Activated naive CD4-positive, alpha-beta T cell treated with anti-CD3 and anti-CD28 coated beads, Interleukin-2, amount 10 ng/mL, durations not matched to agents 7 days and 5 days (primary cell): ENCODE measurements at regions not wholly inside any gene's neighbourhood (a gene's known extent, or its start where the extent isn't known, plus 50 kb on each side); places are given as distances from the start of the nearest gene placed in this dataset.
"Not testable (repeated sequence)": the region's sequence is repeated elsewhere in the genome, so short reads cannot be mapped to it uniquely, and the experiment has no call there.

Source experiments
- CTCF ChIA-PET: fragments of 350-600 bp; sonication (Branson Sonifier 250); formaldehyde crosslinking; loops from one replicate; lab custom pipeline; 2021; ENCODE audit warnings: antibody characterized with exemption; lab: Charles Lee
- DNase-seq: peaks from one replicate; pipeline ENCODE4 v3.0.0-alpha.2; 2020
- H3K27ac Mint-ChIP-seq: one replicate; pipeline ENCODE4 v1.8.0; 2021; ENCODE audit warnings: mild to moderate bottlenecking, moderate library complexity, mixed read lengths
- H3K27me3 Mint-ChIP-seq: one replicate; pipeline ENCODE4 v1.8.0; 2021; ENCODE audit warnings: mild to moderate bottlenecking, mixed read lengths
- H3K36me3 Mint-ChIP-seq: one replicate; pipeline ENCODE4 v1.8.0; 2021; ENCODE audit warnings: mixed read lengths
- H3K4me1 Mint-ChIP-seq: one replicate; pipeline ENCODE4 v1.8.0; 2021; ENCODE audit warnings: mixed read lengths
- H3K4me3 Mint-ChIP-seq: one replicate; pipeline ENCODE4 v1.8.0; 2021; ENCODE audit warnings: mild to moderate bottlenecking, moderate library complexity, mixed read lengths
- H3K9me3 Mint-ChIP-seq: one replicate; pipeline ENCODE4 v1.8.0; 2021; ENCODE audit warnings: mixed read lengths

DNA sequence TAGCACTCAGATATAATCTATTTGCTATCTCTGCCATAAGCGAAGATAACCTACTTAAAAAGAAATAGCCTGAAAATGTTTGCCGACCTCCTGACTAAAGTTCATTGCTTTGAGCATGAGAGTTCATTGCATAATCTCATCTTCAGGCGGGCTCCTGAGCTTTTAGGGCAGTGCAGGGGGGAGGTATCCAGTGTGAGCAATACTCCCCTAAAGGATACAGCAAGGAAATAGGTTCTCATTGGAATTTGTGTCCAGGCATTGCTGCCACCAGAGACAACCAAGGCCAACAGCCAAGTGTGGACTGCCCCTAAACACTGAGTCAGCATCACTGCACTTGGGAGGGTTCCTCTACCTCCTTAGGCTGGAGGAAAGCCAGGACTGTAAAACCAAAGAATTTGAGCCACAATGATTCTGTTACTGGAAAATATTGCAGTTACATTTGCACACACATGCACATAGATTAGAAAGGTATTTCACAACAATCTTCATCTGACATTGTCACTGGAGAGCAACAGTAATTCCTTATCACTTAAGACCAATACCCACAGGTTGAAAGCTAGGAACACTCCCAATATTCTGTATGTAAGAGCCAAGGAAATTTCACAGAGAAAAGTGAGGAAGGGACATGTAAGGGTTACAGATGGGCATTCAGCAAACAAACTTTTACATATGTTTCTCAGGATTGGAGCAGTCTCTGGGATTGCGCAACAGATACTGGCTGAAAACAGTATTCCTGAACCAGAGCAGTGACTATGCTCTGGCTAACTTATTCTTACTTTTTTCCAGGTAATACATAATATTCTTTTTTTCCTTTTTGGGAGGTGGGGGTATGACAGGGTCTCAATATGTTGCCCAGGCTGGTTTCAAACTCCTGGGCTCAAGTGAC is 98.6 kb upstream of the TLE1 start:
- no peak for DNase-seq
- no peak overlapping the region for H3K4me3 Mint-ChIP-seq
- CTCF ChIA-PET: no interaction called here
- H3K36me3 Mint-ChIP-seq: no peaks in the 10 kb centered on the region
- H3K9me3 Mint-ChIP-seq: peaks cover 2% of the 10 kb centered on the region
- H3K4me1 Mint-ChIP-seq: no peaks in the 10 kb centered on the region
- H3K27ac Mint-ChIP-seq: no peak overlapping the region
- no peaks in the 10 kb centered on the region for H3K27me3 Mint-ChIP-seq

DNA sequence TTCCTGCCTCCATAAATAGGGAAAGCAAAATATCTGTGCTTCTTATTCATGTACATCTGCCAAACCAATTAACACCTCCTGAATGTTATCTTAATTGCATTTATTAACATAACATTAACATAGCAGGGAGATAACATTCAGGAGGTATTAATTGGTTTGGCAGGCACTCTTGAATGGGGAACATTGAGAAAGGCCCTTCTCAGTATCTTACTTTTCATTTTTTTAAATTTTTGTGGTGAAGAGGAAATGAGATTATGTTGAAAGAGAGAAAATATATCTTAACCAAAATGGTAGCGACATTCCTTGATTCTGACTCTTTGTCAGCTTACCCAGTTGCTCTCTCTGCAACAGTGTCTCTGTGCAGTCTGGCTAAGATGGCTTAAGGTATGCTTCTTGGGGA is 100.4 kb upstream of the TLE1 start:
- Mint-ChIP-seq H3K27ac (no peak overlapping the region), H3K9me3 (peaks cover 2% of the 10 kb centered on the region), H3K36me3 (no peaks in the 10 kb centered on the region), H3K27me3 (no peaks in the 10 kb centered on the region), H3K4me1 (no peaks in the 10 kb centered on the region), H3K4me3 (no peak overlapping the region)
- DNase-seq: no peak
- CTCF ChIA-PET: no interaction called here

DNA sequence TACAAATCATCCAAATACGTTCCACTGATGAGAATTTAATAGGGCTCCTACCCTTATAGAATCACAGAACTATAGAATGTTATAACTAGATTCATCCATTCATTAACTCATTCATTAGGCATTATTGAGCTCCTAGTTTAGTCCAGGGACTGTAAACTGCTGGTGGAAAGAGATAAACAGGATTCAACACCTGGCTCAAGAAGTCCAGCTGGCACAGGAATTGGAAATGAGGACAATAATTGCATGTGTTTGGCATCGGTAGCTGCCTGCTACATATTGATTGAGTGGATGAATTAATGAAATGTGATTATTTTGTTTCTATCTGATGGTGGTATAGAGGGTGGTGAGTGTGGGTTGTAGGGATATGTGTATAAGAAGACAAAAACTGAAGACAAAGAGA is 100.8 kb upstream of the TLE1 start:
- peaks cover 2% of the 10 kb centered on the region for H3K9me3 Mint-ChIP-seq
- no peaks in the 10 kb centered on the region for H3K36me3 Mint-ChIP-seq
- H3K4me1 Mint-ChIP-seq: no peaks in the 10 kb centered on the region
- CTCF ChIA-PET: no interaction called here
- H3K27me3 Mint-ChIP-seq: no peaks in the 10 kb centered on the region
- no peak overlapping the region for H3K27ac Mint-ChIP-seq
- DNase-seq: no peak
- no peak overlapping the region for H3K4me3 Mint-ChIP-seq

DNA sequence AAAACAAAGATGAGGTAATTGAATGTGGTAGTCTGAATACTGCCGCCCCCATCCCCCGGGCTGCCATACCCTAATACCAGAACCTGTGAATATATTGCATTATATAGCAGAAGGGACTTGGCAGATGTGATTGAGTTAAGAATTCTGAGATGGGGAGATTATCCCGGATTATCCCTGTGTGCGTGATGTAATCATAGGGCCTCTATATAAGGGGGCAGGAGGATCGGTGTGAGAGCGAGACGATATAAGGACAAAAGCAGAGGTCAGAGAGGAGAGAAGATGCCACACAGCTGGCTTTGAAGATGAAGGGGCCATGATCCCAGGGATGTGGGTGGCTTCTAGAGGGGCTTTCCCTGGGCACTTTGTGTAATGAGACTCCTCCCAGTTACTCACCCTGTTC is 101.7 kb upstream of the TLE1 start:
- CTCF ChIA-PET: no interaction called here
- Mint-ChIP-seq H3K4me1 (no peaks in the 10 kb centered on the region), H3K4me3 (no peak overlapping the region), H3K9me3 (peaks cover 4% of the 10 kb centered on the region), H3K27me3 (no peaks in the 10 kb centered on the region), H3K27ac (no peak overlapping the region), H3K36me3 (no peaks in the 10 kb centered on the region)
- DNase-seq: no peak

DNA sequence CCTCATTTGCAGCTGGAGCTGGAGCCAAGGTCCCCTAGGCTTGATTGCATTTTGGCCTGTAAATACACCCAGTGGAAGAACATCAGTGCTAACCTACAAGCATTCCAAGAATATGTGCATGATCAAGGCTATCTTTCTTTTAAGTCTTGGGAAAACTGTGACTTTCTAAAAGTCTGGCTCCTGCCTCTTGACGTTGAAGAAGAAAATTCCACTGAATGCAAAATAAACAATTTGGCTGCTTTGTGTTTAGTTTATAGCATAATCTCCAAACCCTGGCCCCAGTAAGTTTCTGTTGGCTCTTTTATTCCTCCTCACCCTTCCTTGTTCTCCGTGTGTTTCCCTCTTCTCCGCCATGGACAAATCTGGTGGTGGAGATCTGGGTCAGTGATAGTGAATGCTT is 109.3 kb upstream of the TLE1 start:
- H3K36me3 Mint-ChIP-seq: no peaks in the 10 kb centered on the region

DNA sequence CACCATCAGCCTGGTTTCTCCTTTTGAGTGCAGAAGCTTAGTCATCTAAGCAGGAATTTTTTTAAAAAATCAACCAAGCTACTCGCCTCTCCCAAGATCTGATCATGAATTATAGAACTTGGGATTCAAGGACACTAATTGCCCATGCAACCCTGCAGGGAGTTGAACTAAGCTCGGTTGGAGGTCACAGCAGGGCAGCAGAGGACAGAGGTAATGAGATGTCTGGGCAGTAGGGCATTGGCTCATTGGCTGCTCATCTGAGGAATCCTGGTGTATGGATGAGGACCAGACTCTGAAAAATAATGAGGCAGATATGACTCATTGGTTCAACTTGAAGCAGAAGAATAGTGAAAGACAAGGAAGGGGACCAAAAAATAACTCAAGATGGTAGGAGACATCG is 111.8 kb upstream of the TLE1 start:
- DNase-seq: no peak
- no peak overlapping the region for H3K4me3 Mint-ChIP-seq
- no peaks in the 10 kb centered on the region for H3K4me1 Mint-ChIP-seq
- no peaks in the 10 kb centered on the region for H3K9me3 Mint-ChIP-seq
- CTCF ChIA-PET: no interaction called here
- H3K27ac Mint-ChIP-seq: no peak overlapping the region
- no peaks in the 10 kb centered on the region for H3K36me3 Mint-ChIP-seq
- no peaks in the 10 kb centered on the region for H3K27me3 Mint-ChIP-seq

More for the DNA sequence above, 109.3 kb upstream of the TLE1 start:
- no peak for DNase-seq
- peaks cover 2% of the 10 kb centered on the region for H3K9me3 Mint-ChIP-seq
- CTCF ChIA-PET: no interaction called here
- no peaks in the 10 kb centered on the region for H3K4me1 Mint-ChIP-seq
- no peak overlapping the region for H3K27ac Mint-ChIP-seq
- no peak overlapping the region for H3K4me3 Mint-ChIP-seq
- H3K27me3 Mint-ChIP-seq: no peaks in the 10 kb centered on the region

DNA sequence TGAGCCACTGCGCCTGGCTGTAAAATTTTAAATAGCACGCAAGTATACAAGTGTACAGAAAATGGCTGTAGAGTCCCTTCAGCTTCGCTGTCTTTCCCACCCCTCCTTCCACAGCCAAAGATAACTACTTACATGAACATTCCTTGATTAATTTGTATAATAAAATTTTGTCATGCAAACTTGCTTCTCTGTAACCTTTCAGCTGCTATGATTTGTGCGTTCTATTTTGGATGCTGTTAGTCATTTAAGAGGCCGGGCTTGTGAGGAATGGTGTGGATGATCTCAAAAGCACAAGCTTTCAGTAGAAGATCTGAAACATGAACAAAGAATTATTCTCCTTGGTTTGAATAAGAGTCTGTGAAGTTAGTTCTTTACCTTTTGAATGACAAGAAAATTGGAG is 115.0 kb upstream of the TLE1 start:
- CTCF ChIA-PET: no interaction called here

DNA sequence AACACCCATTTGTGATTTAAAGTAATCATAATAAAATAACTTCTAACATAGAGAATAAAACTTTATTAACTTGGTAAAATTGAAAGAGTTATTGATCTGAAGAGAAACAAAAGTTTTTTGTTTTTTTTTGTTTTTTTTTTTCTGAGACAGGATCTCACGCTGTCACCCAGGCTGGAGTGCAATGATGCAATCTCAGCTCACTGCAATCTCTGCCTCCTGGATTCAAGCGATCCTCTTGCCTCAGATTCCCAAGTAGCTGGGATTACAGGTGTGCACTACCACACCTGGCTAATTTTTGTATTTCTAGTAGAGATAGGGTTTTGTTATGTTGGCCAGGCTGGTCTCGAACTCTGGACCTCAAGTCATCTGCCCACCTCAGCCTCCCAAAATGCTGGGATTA is 116.5 kb upstream of the SPATA31D4 start:
- H3K27me3 Mint-ChIP-seq, H3K9me3 Mint-ChIP-seq, H3K36me3 Mint-ChIP-seq, DNase-seq, H3K4me3 Mint-ChIP-seq, H3K27ac Mint-ChIP-seq, CTCF ChIA-PET: not testable (repeated sequence)
- H3K4me1 Mint-ChIP-seq: peaks cover 15% of the 10 kb centered on the region

More for the DNA sequence above, 115.0 kb upstream of the TLE1 start:
- H3K4me3 Mint-ChIP-seq: no peak overlapping the region
- H3K27me3 Mint-ChIP-seq: no peaks in the 10 kb centered on the region
- H3K27ac Mint-ChIP-seq: no peak overlapping the region
- DNase-seq: no peak
- H3K36me3 Mint-ChIP-seq: no peaks in the 10 kb centered on the region
- H3K4me1 Mint-ChIP-seq: no peaks in the 10 kb centered on the region
- H3K9me3 Mint-ChIP-seq: no peaks in the 10 kb centered on the region

DNA sequence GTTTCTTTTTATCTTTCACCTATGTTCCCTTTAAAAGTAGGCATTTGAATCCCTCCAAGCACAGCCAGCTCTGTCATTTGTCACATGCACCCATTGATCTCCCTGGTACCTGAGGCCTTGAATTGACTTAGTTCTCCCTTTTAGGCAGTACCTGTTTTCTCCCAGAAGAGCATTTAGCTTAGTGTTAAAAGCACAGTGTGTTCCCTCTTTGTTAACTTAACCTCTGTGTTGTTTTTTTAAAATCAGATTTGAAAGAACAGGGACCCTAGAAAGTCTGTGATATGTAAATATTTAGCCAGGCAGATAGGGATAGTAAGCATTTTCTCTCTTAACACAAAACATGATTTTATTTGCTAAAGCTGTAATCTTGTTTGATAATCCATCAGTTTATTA is 113.8 kb upstream of the SPATA31D4 start:
- DNase-seq: no peak
- Mint-ChIP-seq H3K4me3 (no peak overlapping the region), H3K9me3 (no peaks in the 10 kb centered on the region), H3K36me3 (no peaks in the 10 kb centered on the region), H3K4me1 (peaks cover 15% of the 10 kb centered on the region), H3K27me3 (no peaks in the 10 kb centered on the region), H3K27ac (peak overlapping the region; percentile 19)
- CTCF ChIA-PET: no interaction called here

DNA sequence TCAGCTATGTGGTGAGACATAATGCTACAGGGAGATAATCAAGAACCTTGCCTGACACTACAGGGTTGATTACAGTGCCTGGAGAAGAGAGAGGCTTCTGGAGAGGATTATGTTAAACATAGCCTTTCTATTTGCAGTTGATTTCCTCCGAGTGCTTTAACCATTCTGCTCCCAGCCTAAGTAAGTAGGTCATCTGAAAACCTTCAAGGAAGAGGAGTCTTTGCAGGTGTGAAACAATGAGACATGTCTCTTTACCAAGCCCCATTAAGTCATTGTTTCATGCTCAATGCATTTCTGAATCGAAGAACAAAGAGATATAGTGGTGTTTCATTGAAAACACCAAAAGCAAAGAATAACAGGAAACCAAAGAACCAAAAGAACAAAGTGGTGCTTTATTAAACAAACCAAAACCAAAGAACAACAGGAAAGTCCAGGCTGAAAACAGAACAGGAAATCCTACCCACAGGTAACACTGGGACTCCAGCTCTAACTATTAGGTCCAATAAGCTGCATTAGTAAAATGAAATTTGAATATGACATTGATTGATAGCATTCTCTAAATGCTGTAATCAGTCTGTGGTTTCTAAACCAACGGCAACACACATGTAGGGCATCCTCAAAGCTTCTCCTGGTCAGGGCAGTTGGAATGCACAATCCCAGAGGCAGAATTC is 113.3 kb upstream of the SPATA31D4 start:
- Mint-ChIP-seq H3K36me3 (no peaks in the 10 kb centered on the region), H3K4me3 (no peak overlapping the region), H3K4me1 (peaks cover 15% of the 10 kb centered on the region), H3K27ac (peak overlapping the region; percentile 57), H3K27me3 (no peaks in the 10 kb centered on the region), H3K9me3 (no peaks in the 10 kb centered on the region)
- DNase-seq: no peak
- CTCF ChIA-PET: no interaction called here

DNA sequence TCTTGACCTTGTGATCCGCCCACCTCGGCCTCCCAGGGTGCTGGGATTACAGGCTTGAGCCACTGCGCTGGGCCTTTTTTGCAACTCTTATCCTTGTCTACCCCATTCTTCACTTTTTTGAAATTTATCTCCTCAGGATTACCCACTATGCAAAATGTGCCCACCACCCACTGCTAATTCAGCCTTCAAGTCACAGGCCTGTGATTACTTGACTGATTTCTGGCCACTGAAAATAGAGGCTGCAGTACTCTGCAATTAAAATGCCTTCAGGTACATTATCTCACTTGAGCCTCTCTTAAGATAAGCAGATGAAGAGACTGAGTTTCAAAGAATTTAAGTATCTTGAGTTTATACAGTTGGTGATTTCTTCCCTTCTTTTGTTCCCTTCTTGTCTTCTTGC is 112.4 kb upstream of the SPATA31D4 start:
- no peak for DNase-seq
- H3K36me3 Mint-ChIP-seq: no peaks in the 10 kb centered on the region
- no peak overlapping the region for H3K27ac Mint-ChIP-seq
- peaks cover 15% of the 10 kb centered on the region for H3K4me1 Mint-ChIP-seq
- no peaks in the 10 kb centered on the region for H3K27me3 Mint-ChIP-seq
- no peaks in the 10 kb centered on the region for H3K9me3 Mint-ChIP-seq
- CTCF ChIA-PET: no interaction called here
- H3K4me3 Mint-ChIP-seq: no peak overlapping the region

DNA sequence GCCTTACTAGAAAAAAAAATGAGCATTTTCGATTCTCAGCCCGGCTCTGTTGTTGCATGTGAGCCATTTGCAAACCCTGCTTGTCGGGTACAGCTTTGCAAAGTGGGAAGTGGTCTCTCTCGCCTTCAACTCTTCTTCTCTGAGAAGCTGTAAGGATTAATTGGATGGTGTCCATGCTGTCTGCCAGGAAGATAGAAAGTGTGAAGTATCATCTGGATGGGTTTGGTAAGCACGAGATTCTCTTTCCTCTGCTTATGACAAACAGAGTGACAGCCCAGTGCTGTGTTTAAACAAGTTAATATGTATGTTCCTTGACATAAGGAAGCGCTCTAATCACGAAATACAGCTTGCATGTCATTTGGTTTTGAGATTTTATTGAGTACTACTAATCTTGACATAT is 109.1 kb upstream of the SPATA31D4 start:
- Mint-ChIP-seq H3K27me3 (no peaks in the 10 kb centered on the region), H3K4me3 (no peak overlapping the region), H3K27ac (no peak overlapping the region), H3K36me3 (no peaks in the 10 kb centered on the region), H3K4me1 (peaks cover 12% of the 10 kb centered on the region), H3K9me3 (no peaks in the 10 kb centered on the region)
- CTCF ChIA-PET: no interaction called here
- DNase-seq: no peak

DNA sequence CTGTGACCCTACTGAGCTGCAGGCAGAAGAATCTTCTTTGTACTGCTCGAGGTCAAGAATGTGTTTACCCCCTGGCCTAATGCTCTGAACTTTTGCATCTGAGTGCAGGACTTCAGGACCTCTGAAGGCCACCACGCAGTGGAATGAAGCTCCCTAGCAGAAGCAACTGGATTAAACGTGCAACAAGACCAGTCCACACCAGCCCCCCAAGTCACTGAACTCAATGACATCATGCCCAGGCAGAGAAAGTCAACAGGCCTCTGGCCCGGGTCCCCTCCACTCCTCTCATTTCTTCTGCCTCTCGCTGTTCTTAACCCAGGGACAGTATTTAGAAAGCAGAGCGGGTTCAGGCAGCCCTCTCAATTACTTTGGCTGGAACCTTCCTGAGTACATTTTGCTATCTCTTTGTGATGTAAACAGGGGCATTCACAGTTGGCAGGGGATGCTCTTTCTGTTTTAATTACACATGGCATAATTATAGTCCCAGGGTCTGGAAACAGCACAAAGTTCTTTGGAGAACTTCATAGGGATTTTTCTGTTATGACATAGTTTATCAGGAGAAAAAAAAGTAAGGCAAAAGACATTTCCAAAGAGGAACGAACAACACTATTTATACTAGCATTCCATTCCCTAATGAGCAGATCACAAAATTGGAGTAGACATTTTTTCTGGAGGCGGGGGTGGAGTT is 108.2 kb upstream of the SPATA31D4 start:
- H3K9me3 Mint-ChIP-seq: no peaks in the 10 kb centered on the region
- H3K4me3 Mint-ChIP-seq: no peak overlapping the region
- DNase-seq: no peak
- no peak overlapping the region for H3K27ac Mint-ChIP-seq
- H3K36me3 Mint-ChIP-seq: no peaks in the 10 kb centered on the region
- no peaks in the 10 kb centered on the region for H3K27me3 Mint-ChIP-seq
- CTCF ChIA-PET: no interaction called here
- peaks cover 3% of the 10 kb centered on the region for H3K4me1 Mint-ChIP-seq

DNA sequence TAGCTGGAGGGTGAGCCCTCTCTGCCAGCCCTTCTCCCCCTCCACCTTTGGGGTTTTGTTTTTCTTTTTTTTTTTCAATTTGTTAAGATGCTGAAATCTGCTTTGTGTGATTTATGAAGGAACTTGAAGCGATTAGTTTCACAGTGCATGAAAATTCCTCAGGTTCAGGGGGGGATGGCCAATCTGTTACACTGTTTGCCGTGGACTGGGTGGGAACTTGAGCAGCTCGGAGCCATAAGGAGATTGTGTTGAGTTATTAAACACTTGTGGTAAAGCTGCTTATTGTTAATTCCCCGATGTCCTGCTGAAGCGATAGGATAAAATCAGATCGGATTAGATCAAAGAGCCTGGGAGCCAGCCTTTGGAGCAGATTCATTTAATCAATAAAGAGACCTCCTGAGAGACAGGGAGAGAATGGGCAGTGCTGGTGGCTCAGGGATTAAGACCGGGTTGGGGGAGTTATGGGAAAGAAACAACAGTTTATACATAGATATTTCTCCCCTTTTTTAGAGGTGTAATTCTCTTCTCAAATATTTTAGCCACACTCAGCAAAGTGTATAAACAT is 105.8 kb upstream of the SPATA31D4 start:
- H3K9me3 Mint-ChIP-seq: no peaks in the 10 kb centered on the region
- no peak for DNase-seq
- no peaks in the 10 kb centered on the region for H3K4me1 Mint-ChIP-seq
- CTCF ChIA-PET: no interaction called here
- H3K27ac Mint-ChIP-seq: no peak overlapping the region
- H3K4me3 Mint-ChIP-seq: no peak overlapping the region
- no peaks in the 10 kb centered on the region for H3K27me3 Mint-ChIP-seq
- no peaks in the 10 kb centered on the region for H3K36me3 Mint-ChIP-seq
